ENCODE measurements at regions not wholly inside any gene's neighbourhood (a gene's known extent, or its start where the extent isn't known, plus 50 kb on each side); places are given as distances from the start of the nearest gene placed in this dataset.

GRCh38 chr3:140761076-140761639 lies 83.3 kb downstream of the TRIM42 start:
- TF ChIP-seq, protein P1, sequence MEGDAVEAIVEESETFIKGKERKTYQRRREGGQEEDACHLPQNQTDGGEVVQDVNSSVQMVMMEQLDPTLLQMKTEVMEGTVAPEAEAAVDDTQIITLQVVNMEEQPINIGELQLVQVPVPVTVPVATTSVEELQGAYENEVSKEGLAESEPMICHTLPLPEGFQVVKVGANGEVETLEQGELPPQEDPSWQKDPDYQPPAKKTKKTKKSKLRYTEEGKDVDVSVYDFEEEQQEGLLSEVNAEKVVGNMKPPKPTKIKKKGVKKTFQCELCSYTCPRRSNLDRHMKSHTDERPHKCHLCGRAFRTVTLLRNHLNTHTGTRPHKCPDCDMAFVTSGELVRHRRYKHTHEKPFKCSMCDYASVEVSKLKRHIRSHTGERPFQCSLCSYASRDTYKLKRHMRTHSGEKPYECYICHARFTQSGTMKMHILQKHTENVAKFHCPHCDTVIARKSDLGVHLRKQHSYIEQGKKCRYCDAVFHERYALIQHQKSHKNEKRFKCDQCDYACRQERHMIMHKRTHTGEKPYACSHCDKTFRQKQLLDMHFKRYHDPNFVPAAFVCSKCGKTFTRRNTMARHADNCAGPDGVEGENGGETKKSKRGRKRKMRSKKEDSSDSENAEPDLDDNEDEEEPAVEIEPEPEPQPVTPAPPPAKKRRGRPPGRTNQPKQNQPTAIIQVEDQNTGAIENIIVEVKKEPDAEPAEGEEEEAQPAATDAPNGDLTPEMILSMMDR (conservative IDR thresholded peaks at IDR 0.05; ENCODE audit: low read depth, low read length): no peak
- no peak for DNase-seq (ENCODE audit: low read depth)
- no peak overlapping the region for H3K4me3 ChIP-seq (ENCODE audit: low read depth, low read length)

- H3K4me3 ChIP-seq (ENCODE audit: low read depth, low read length): no peak overlapping the region
- no peak for DNase-seq (ENCODE audit: low read depth)
- TF ChIP-seq, protein P1 (conservative IDR thresholded peaks at IDR 0.05; ENCODE audit: low read depth, low read length): no peak
Measured at GRCh38 chr3:140762746-140763145, 84.9 kb downstream of the TRIM42 start.

- DNase-seq (ENCODE audit: low read depth): no peak
- no peak overlapping the region for H3K4me3 ChIP-seq (ENCODE audit: low read depth, low read length)
- TF ChIP-seq, protein P1 (conservative IDR thresholded peaks at IDR 0.05; ENCODE audit: low read depth, low read length): no peak
Measured at GRCh38 chr3:140763532-140763931, 85.7 kb downstream of the TRIM42 start.

DNA sequence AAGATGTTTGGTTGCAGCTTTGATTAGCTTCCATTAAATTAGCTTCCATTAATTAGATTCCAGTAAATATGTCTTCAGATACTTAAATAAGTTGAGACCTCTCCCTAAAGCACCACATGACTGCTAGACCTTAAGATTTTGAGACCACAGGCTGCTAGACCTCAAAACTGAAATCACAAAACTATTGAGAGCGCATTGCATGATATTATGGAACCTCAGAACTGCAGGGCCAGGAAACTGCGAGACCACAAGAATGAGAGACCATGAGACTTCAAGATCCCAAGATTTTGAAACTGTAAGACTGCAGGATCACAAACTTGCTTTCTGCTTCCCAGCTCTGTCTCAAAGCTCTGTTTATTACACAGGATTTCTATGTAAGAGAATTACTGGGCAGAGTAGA lies 87.4 kb downstream of the TRIM42 start:
- H3K4me3 ChIP-seq (ENCODE audit: low read depth, low read length): no peak overlapping the region
- no peak for DNase-seq (ENCODE audit: low read depth)
- TF ChIP-seq, protein P1 (conservative IDR thresholded peaks at IDR 0.05; ENCODE audit: low read depth, low read length): no peak

- TF ChIP-seq, protein P1 (conservative IDR thresholded peaks at IDR 0.05; ENCODE audit: low read depth, low read length): no peak
- no peak overlapping the region for H3K4me3 ChIP-seq (ENCODE audit: low read depth, low read length)
- DNase-seq (ENCODE audit: low read depth): no peak
Measured at GRCh38 chr3:140766465-140766864, 88.6 kb downstream of the TRIM42 start.

GRCh38 chr3:140767566-140767965 lies 89.7 kb downstream of the TRIM42 start:
- no peak for DNase-seq (ENCODE audit: low read depth)
- TF ChIP-seq, protein P1 (conservative IDR thresholded peaks at IDR 0.05; ENCODE audit: low read depth, low read length): no peak
- no peak overlapping the region for H3K4me3 ChIP-seq (ENCODE audit: low read depth, low read length)

GRCh38 chr3:140768941-140769340 lies 91.1 kb downstream of the TRIM42 start:
- DNase-seq (ENCODE audit: low read depth): no peak
- TF ChIP-seq, protein P1 (conservative IDR thresholded peaks at IDR 0.05; ENCODE audit: low read depth, low read length): no peak
- H3K4me3 ChIP-seq (ENCODE audit: low read depth, low read length): no peak overlapping the region
